IMR-90 (cell line): ENCODE measurements at regions not wholly inside any gene's neighbourhood (a gene's known extent, or its start where the extent isn't known, plus 50 kb on each side); places are given as distances from the start of the nearest gene placed in this dataset.

Experiments used
- ATAC-seq: fragments of 200-7000 bp; cut with Tn5 transposase; 2 replicates; pipeline ENCODE4 v1.9.1; 2020; ENCODE audit warnings: low read depth, mild to moderate bottlenecking, moderate library complexity
- BruUV-seq: library from RNA; stranded (reverse); fragments of 400-500 nt; replicated peaks from 2 replicates; lab custom pipeline; 2021; lab: Mats Ljungman, UMichigan
- CTCF ChIA-PET: fragments of 300-600 bp; formaldehyde crosslinking; extraction: SDS; loops from one replicate; lab custom pipeline; 2021; ENCODE audit warnings: antibody characterized with exemption; lab: Yijun Ruan, JAX
- POLR2A ChIA-PET: fragments of 300-600 bp; sonication (Branson Sonifier 250); formaldehyde crosslinking; loops from one replicate; lab custom pipeline; 2022; ENCODE audit warnings: antibody characterized with exemption; ENCODE audit not compliant: unreplicated experiment; lab: Charles Lee
- DNase-seq: peaks from one replicate; pipeline ENCODE4 v3.0.0; 2013
- H2AFZ ChIP-seq: replicated peaks from 2 replicates; pipeline ENCODE3; 2013; ENCODE audit warnings: low read length, mild to moderate bottlenecking; ENCODE audit not compliant: poor library complexity
- H2AK5ac ChIP-seq: 2 replicates; pipeline ENCODE4 v1.6.1; 2013; ENCODE audit warnings: low read depth, low read length, inconsistent platforms
- H2AK9ac ChIP-seq: replicated peaks from 2 replicates; pipeline ENCODE3; 2013; ENCODE audit warnings: mild to moderate bottlenecking, low read depth, low read length, moderate library complexity; ENCODE audit not compliant: poor library complexity
- H2BK120ac ChIP-seq: 2 replicates; pipeline ENCODE4 v1.6.1; 2013; ENCODE audit warnings: low read depth, low read length, inconsistent platforms
- H2BK15ac ChIP-seq: 3 replicates; pipeline ENCODE4 v1.6.1; 2013; ENCODE audit warnings: low read depth, low read length, inconsistent platforms
- H2BK20ac ChIP-seq: 2 replicates; pipeline ENCODE4 v1.6.1; 2013; ENCODE audit warnings: low read depth, mild to moderate bottlenecking, inconsistent platforms, low read length, moderate library complexity
- H2BK5ac ChIP-seq: 2 replicates; pipeline ENCODE4 v1.6.1; 2013; ENCODE audit warnings: mild to moderate bottlenecking, low read depth, low read length, inconsistent platforms; ENCODE audit not compliant: poor library complexity, severe bottlenecking
- H3K14ac ChIP-seq: replicated peaks from 2 replicates; pipeline ENCODE4 v1.6.1; 2013; ENCODE audit warnings: low read depth, low read length, inconsistent platforms
- H3K18ac ChIP-seq: 2 replicates; pipeline ENCODE4 v1.6.1; 2013; ENCODE audit warnings: low read depth, low read length, control low read depth
- H3K23ac ChIP-seq: 2 replicates; pipeline ENCODE4 v1.6.1; 2013; ENCODE audit warnings: low read depth, low read length, inconsistent platforms
- H3K27ac ChIP-seq: 2 replicates; pipeline ENCODE4 v1.5.1; 2013; ENCODE audit warnings: mild to moderate bottlenecking, control low read depth, low read length; ENCODE audit not compliant: insufficient read depth
- H3K27me3 ChIP-seq: 2 replicates; pipeline ENCODE4 v1.6.1; 2013; ENCODE audit warnings: low read length; ENCODE audit not compliant: control insufficient read depth, insufficient read depth
- H3K36me3 ChIP-seq: 2 replicates; pipeline ENCODE4 v1.6.1; 2013; ENCODE audit warnings: low read length, mixed read lengths; ENCODE audit not compliant: control insufficient read depth, insufficient read depth
- H3K4ac ChIP-seq: 2 replicates; pipeline ENCODE4 v1.6.1; 2013; ENCODE audit warnings: low read depth, low read length, inconsistent platforms
- H3K4me1 ChIP-seq: 2 replicates; pipeline ENCODE4 v1.6.1; 2013; ENCODE audit warnings: low read length, mixed read lengths; ENCODE audit not compliant: control insufficient read depth, insufficient read depth
- H3K4me2 ChIP-seq: 2 replicates; pipeline ENCODE4 v1.6.1; 2013; ENCODE audit warnings: low read depth, mild to moderate bottlenecking, control low read depth, low read length, moderate library complexity
- H3K4me3 ChIP-seq: 2 replicates; pipeline ENCODE4 v1.5.1; 2013; ENCODE audit warnings: low read depth, mild to moderate bottlenecking, control low read depth, low read length, moderate library complexity; ENCODE audit not compliant: insufficient read depth
- H3K56ac ChIP-seq: 2 replicates; pipeline ENCODE4 v1.6.1; 2013; ENCODE audit warnings: low read length, inconsistent platforms; ENCODE audit not compliant: insufficient read depth; ENCODE audit errors: extremely low read depth
- H3K79me1 ChIP-seq, 2 experiments: 2 replicates each; pipeline ENCODE4 v1.6.1; 2013; ENCODE audit warnings: low read length in 2 of 2, inconsistent platforms in 1 of 2, low read depth in 1 of 2
- H3K9ac ChIP-seq: 2 replicates; pipeline ENCODE4 v1.6.1; 2013; ENCODE audit warnings: low read depth, low read length, control low read depth
- H3K9me1 ChIP-seq: 2 replicates; pipeline ENCODE4 v1.6.1; 2013; ENCODE audit warnings: low read length, inconsistent platforms; ENCODE audit not compliant: insufficient read depth
- H3K9me3 ChIP-seq: 2 replicates; pipeline ENCODE4 v1.6.1; 2013; ENCODE audit warnings: low read length; ENCODE audit not compliant: control insufficient read depth, insufficient read depth
- H4K20me1 ChIP-seq: 2 replicates; pipeline ENCODE4 v1.6.1; 2013; ENCODE audit warnings: low read length, inconsistent platforms; ENCODE audit not compliant: insufficient read depth
- H4K5ac ChIP-seq: 2 replicates; pipeline ENCODE4 v1.6.1; 2013; ENCODE audit warnings: mild to moderate bottlenecking, low read depth, low read length, control low read depth
- H4K8ac ChIP-seq, 2 experiments: 2 replicates each; pipeline ENCODE4 v1.6.1; 2013; ENCODE audit warnings: low read depth in 2 of 2, low read length in 2 of 2, control low read depth in 1 of 2, inconsistent platforms in 1 of 2
- H4K91ac ChIP-seq: 2 replicates; pipeline ENCODE4 v1.6.1; 2013; ENCODE audit warnings: low read depth, low read length, inconsistent platforms; ENCODE audit not compliant: insufficient read depth
- BHLHE40 ChIP-seq: fragments of 150-350 bp; IDR thresholded peaks from 2 replicates; pipeline ENCODE4 v1.6.1; 2016; ENCODE audit warnings: mild to moderate bottlenecking, low read depth, low read length
- CEBPB ChIP-seq: IDR thresholded peaks from 2 replicates; pipeline ENCODE4 v1.6.1; 2012; ENCODE audit warnings: low read depth, low read length, improper control_type of control experiment
- CHD1 ChIP-seq: IDR thresholded peaks from 2 replicates; pipeline ENCODE4 v1.6.1; 2012; ENCODE audit warnings: low read depth, low read length, improper control_type of control experiment
- FOS ChIP-seq: fragments of 150-350 bp; IDR thresholded peaks from 2 replicates; pipeline ENCODE4 v1.6.1; 2016; ENCODE audit warnings: low read depth, low read length
- MAFK ChIP-seq: IDR thresholded peaks from 2 replicates; pipeline ENCODE4 v1.6.1; 2012; ENCODE audit warnings: low read depth, low read length, improper control_type of control experiment
- MAZ ChIP-seq: IDR thresholded peaks from 2 replicates; pipeline ENCODE4 v1.6.1; 2012; ENCODE audit warnings: low read depth, mild to moderate bottlenecking, low read length, improper control_type of control experiment, moderate library complexity, borderline replicate concordance
- NFE2L2 ChIP-seq: fragments of 150-350 bp; IDR thresholded peaks from 2 replicates; pipeline ENCODE4 v1.6.1; 2016; ENCODE audit warnings: low read depth, mild to moderate bottlenecking, low read length
- POLR2A ChIP-seq: IDR thresholded peaks from 2 replicates; pipeline ENCODE4 v1.6.1; 2012; ENCODE audit warnings: mild to moderate bottlenecking, low read depth, low read length
- RAD21 ChIP-seq: IDR thresholded peaks from 2 replicates; pipeline ENCODE4 v1.6.1; 2012; ENCODE audit warnings: low read length, improper control_type of control experiment
- RCOR1 ChIP-seq: IDR thresholded peaks from 2 replicates; pipeline ENCODE4 v1.6.1; 2012; ENCODE audit warnings: mild to moderate bottlenecking, low read length, improper control_type of control experiment; ENCODE audit not compliant: insufficient replicate concordance
- RFX5 ChIP-seq: IDR thresholded peaks from 2 replicates; pipeline ENCODE4 v1.8.0; 2012; ENCODE audit warnings: low read depth, mild to moderate bottlenecking, low read length, moderate library complexity
- SMC3 ChIP-seq: fragments of 150-350 bp; IDR thresholded peaks from 2 replicates; pipeline ENCODE4 v1.6.1; 2016; ENCODE audit warnings: low read depth, mild to moderate bottlenecking, antibody characterized with exemption, low read length, moderate library complexity
- WGBS, 2 experiments: methylation state at CpG; one replicate each; pipeline versions ENCODE4 v1.1.5 to v1.1.7; 2013; ENCODE audit warnings: missing lambda C conversion rate in 2 of 2; ENCODE audit not compliant: insufficient read length in 1 of 2; ENCODE audit errors: extremely low coverage in 2 of 2; 5-methylcytosine and 5-hydroxymethylcytosine counted together
- dilution Hi-C: fragments of 300-500 bp; cut with HindIII; formaldehyde crosslinking; loops from one replicate; pipeline ENCODE4 v1.14.3; 2018; ENCODE audit warnings: low sequenced_read_pairs; ENCODE audit not compliant: unreplicated experiment
- in situ Hi-C: fragments of 300-500 bp; cut with MboI; formaldehyde crosslinking; loops from 3 replicates; pipeline ENCODE4 v1.14.3; 2019; ENCODE audit warnings: low sequenced_read_pairs, inconsistent platforms, mixed read lengths
- intact Hi-C: fragments of 100-400 bp; cut with micrococcal nuclease; formaldehyde crosslinking; loops from 2 replicates; pipeline ENCODE4 v1.10.0; 2022
- TF ChIP-seq, protein P1 (sequence below): fragments of 150-350 bp; IDR thresholded peaks from 2 replicates; pipeline ENCODE4 v1.6.1; 2017; ENCODE audit warnings: mild to moderate bottlenecking, antibody characterized with exemption, low read length, low read depth
- TF ChIP-seq, protein P2 (sequence below): conservative IDR thresholded peaks from 2 replicates; pipeline ENCODE4 v1.5.1; 2012; ENCODE audit warnings: mild to moderate bottlenecking, low read depth, low read length, improper control_type of control experiment
- TF ChIP-seq, protein P3 (sequence below): fragments of 150-350 bp; IDR thresholded peaks from 2 replicates; pipeline ENCODE4 v1.6.1; 2016; ENCODE audit warnings: low read depth, mild to moderate bottlenecking, low read length, moderate library complexity, borderline replicate concordance

DNA sequence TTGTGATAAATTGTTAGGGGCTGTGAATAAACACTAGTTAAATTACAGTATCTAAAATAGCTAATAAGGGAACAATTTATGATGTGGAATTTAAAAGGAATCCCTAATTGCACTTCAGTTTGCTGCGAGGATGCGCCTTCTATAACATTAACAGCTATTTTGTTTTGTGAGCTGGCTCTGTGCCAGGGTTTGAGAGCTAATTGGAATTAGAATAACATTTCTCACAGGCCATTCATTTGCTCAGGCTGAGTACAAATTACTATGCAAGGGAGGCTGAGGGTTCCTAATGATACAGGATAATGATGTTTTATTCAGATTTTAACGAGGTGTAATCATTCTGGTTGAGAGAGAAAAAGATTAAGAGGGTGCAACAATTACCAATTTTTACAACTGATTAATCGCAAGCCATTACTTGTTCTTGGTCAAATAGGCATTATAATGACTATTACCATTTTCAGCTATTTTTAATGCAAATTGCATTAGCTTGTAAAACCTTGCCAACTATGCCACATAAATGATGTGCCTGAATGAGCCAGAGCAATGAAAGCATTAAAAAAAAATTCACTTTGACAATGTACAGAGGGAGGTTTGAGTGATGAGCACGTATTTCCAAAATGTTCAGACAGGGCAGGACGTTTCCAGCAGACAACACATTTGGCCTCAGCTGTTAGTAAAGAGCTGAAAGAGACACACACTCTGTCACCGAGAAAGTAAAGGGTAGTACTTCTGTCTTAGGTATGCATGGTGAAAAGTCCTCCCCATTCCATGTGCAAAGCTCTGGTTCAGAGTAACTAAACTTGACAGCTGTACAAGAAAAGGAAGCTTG, 576.5 kb downstream of the TLE1 start:
- dilution Hi-C loops (no loop called here), intact Hi-C loops (no loop called here), in situ Hi-C loops (no loop called here)
- Histone ChIP-seq H3K27me3 (no peaks in the 10 kb centered on the region), H2AFZ (no peak overlapping the region), H3K4ac (no peak overlapping the region), H3K79me1 (no peaks in the 10 kb centered on the region), H4K8ac (no peak overlapping the region), H3K27ac (no peak overlapping the region), H3K18ac (no peak overlapping the region), H3K14ac (no peak overlapping the region), H3K4me3 (no peak overlapping the region), H3K23ac (no peak overlapping the region), H4K91ac (no peak overlapping the region), H3K4me1 (peaks cover 2% of the 10 kb centered on the region; the same call in 1 of the 2 replicates), H2BK120ac (no peak overlapping the region), H2AK9ac (no peak overlapping the region), H3K36me3 (no peaks in the 10 kb centered on the region), H2AK5ac (no peak overlapping the region), H3K56ac (no peak overlapping the region), H2BK5ac (no peak overlapping the region), H4K5ac (no peak overlapping the region), H3K9ac (no peak overlapping the region), H4K20me1 (no peaks in the 10 kb centered on the region), H2BK20ac (no peak overlapping the region), H2BK15ac (no peak overlapping the region), H3K9me1 (peaks cover 6% of the 10 kb centered on the region; the same call in 1 of the 2 replicates), H3K4me2 (no peak overlapping the region), H3K9me3 (no peaks in the 10 kb centered on the region)
- CTCF ChIA-PET, result interaction anchor here (0.6 to 1.3 kb wide), 2 partner anchors 9 kb away, joined by 3 read pairs; no protein-coding TSS in a partner anchor
- POLR2A ChIA-PET, result no interaction called here
- no peak for ATAC-seq
- BruUV-seq, result no TSS peak
- no peak for DNase-seq
- no CpG with 5 or more reads among the region's 7 CpGs for WGBS, 2 experiments
- TF ChIP-seq CEBPB (no peak), FOS (no peak), BHLHE40 (no peak), NFE2L2 (no peak), SMC3 (no peak), RAD21 (no peak), RFX5 (no peak), CHD1 (no peak), MAFK (no peak), RCOR1 (no peak), MAZ (no peak), POLR2A (no peak)
- TF ChIP-seq, protein P1, sequence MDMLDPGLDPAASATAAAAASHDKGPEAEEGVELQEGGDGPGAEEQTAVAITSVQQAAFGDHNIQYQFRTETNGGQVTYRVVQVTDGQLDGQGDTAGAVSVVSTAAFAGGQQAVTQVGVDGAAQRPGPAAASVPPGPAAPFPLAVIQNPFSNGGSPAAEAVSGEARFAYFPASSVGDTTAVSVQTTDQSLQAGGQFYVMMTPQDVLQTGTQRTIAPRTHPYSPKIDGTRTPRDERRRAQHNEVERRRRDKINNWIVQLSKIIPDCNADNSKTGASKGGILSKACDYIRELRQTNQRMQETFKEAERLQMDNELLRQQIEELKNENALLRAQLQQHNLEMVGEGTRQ, result no peak
- TF ChIP-seq, protein P2, sequence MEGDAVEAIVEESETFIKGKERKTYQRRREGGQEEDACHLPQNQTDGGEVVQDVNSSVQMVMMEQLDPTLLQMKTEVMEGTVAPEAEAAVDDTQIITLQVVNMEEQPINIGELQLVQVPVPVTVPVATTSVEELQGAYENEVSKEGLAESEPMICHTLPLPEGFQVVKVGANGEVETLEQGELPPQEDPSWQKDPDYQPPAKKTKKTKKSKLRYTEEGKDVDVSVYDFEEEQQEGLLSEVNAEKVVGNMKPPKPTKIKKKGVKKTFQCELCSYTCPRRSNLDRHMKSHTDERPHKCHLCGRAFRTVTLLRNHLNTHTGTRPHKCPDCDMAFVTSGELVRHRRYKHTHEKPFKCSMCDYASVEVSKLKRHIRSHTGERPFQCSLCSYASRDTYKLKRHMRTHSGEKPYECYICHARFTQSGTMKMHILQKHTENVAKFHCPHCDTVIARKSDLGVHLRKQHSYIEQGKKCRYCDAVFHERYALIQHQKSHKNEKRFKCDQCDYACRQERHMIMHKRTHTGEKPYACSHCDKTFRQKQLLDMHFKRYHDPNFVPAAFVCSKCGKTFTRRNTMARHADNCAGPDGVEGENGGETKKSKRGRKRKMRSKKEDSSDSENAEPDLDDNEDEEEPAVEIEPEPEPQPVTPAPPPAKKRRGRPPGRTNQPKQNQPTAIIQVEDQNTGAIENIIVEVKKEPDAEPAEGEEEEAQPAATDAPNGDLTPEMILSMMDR, result no peak
- TF ChIP-seq, protein P3, sequence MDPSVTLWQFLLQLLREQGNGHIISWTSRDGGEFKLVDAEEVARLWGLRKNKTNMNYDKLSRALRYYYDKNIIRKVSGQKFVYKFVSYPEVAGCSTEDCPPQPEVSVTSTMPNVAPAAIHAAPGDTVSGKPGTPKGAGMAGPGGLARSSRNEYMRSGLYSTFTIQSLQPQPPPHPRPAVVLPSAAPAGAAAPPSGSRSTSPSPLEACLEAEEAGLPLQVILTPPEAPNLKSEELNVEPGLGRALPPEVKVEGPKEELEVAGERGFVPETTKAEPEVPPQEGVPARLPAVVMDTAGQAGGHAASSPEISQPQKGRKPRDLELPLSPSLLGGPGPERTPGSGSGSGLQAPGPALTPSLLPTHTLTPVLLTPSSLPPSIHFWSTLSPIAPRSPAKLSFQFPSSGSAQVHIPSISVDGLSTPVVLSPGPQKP, result no peak
